A673 (cell line): ENCODE measurements at regions not wholly inside any gene's neighbourhood (a gene's known extent, or its start where the extent isn't known, plus 50 kb on each side); places are given as distances from the start of the nearest gene placed in this dataset.

ENCODE experiments used
- EZH2 ChIP-seq: fragments of 200-600 bp; sonication (generic); IDR thresholded peaks from 2 replicates; pipeline ENCODE4 v1.6.1; 2017; ENCODE audit warnings: borderline replicate concordance, low read depth, mild to moderate bottlenecking, mixed read lengths, antibody characterized with exemption, low read length; ENCODE audit not compliant: poor library complexity, severe bottlenecking
- TF ChIP-seq, protein P1 (sequence below): fragments of 300-800, 200-600 bp; sonication (generic); conservative IDR thresholded peaks from 2 replicates; pipeline ENCODE4 v1.5.1; 2017; ENCODE audit warnings: low read depth, mild to moderate bottlenecking, antibody characterized with exemption, low read length, moderate library complexity, mixed read lengths

- TF ChIP-seq, protein P1, sequence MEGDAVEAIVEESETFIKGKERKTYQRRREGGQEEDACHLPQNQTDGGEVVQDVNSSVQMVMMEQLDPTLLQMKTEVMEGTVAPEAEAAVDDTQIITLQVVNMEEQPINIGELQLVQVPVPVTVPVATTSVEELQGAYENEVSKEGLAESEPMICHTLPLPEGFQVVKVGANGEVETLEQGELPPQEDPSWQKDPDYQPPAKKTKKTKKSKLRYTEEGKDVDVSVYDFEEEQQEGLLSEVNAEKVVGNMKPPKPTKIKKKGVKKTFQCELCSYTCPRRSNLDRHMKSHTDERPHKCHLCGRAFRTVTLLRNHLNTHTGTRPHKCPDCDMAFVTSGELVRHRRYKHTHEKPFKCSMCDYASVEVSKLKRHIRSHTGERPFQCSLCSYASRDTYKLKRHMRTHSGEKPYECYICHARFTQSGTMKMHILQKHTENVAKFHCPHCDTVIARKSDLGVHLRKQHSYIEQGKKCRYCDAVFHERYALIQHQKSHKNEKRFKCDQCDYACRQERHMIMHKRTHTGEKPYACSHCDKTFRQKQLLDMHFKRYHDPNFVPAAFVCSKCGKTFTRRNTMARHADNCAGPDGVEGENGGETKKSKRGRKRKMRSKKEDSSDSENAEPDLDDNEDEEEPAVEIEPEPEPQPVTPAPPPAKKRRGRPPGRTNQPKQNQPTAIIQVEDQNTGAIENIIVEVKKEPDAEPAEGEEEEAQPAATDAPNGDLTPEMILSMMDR = no peak
- TF ChIP-seq EZH2 = no peak
These were observed 112.0 kb upstream of the TMPO start for GRCh38 chr12:98403385-98403784.
